IPS-18a (cell line): ENCODE measurements at regions not wholly inside any gene's neighbourhood (a gene's known extent, or its start where the extent isn't known, plus 50 kb on each side); places are given as distances from the start of the nearest gene placed in this dataset.

Source experiments
- H3K27ac ChIP-seq: one replicate; pipeline ENCODE4 v1.5.1; 2013; ENCODE audit warnings: low read length
- H3K27me3 ChIP-seq: one replicate; pipeline ENCODE4 v1.6.1; 2013; ENCODE audit warnings: mild to moderate bottlenecking, low read length; ENCODE audit not compliant: control insufficient read depth, insufficient read depth
- H3K36me3 ChIP-seq: one replicate; pipeline ENCODE4 v1.6.1; 2013; ENCODE audit warnings: low read depth, low read length; ENCODE audit not compliant: control insufficient read depth
- H3K4me1 ChIP-seq: one replicate; pipeline ENCODE4 v1.6.1; 2013; ENCODE audit warnings: low read depth, low read length; ENCODE audit not compliant: control insufficient read depth
- H3K4me3 ChIP-seq: one replicate; pipeline ENCODE4 v1.5.1; 2013; ENCODE audit warnings: low read length
- H3K9ac ChIP-seq: one replicate; pipeline ENCODE4 v1.6.1; 2013; ENCODE audit warnings: mild to moderate bottlenecking, low read length, moderate library complexity
- H3K9me3 ChIP-seq: one replicate; pipeline ENCODE4 v1.6.1; 2013; ENCODE audit warnings: low read depth, low read length; ENCODE audit not compliant: control insufficient read depth

- Histone ChIP-seq H3K4me3 (no peak overlapping the region), H3K27me3 (no peaks in the 10 kb centered on the region), H3K27ac (no peak overlapping the region), H3K4me1 (no peaks in the 10 kb centered on the region), H3K9ac (no peak overlapping the region), H3K36me3 (no peaks in the 10 kb centered on the region), H3K9me3 (peaks cover under 1% of the 10 kb centered on the region)
These were observed 216.2 kb upstream of the PLEKHG7 start for GRCh38 chr12:92486443-92487137.

GRCh38 chr12:92485351-92486348, 217.1 kb upstream of the PLEKHG7 start:
- H3K9me3 ChIP-seq: no peaks in the 10 kb centered on the region
- no peak overlapping the region for H3K27ac ChIP-seq
- H3K4me3 ChIP-seq: no peak overlapping the region
- no peaks in the 10 kb centered on the region for H3K4me1 ChIP-seq
- H3K9ac ChIP-seq: no peak overlapping the region
- H3K27me3 ChIP-seq: no peaks in the 10 kb centered on the region
- no peaks in the 10 kb centered on the region for H3K36me3 ChIP-seq

GRCh38 chr12:92482599-92482998, 220.2 kb upstream of the PLEKHG7 start:
- no peak overlapping the region for H3K27ac ChIP-seq
- no peaks in the 10 kb centered on the region for H3K4me1 ChIP-seq

GRCh38 chr12:92481066-92481465, 221.7 kb upstream of the PLEKHG7 start:
- no peak overlapping the region for H3K4me3 ChIP-seq
- no peaks in the 10 kb centered on the region for H3K27me3 ChIP-seq
- no peaks in the 10 kb centered on the region for H3K36me3 ChIP-seq
- no peak overlapping the region for H3K27ac ChIP-seq
- H3K9ac ChIP-seq: no peak overlapping the region
- no peaks in the 10 kb centered on the region for H3K9me3 ChIP-seq
- no peaks in the 10 kb centered on the region for H3K4me1 ChIP-seq

More at GRCh38 chr12:92482599-92482998, 220.2 kb upstream of the PLEKHG7 start:
- Histone ChIP-seq H3K27me3 (no peaks in the 10 kb centered on the region), H3K4me3 (no peak overlapping the region), H3K36me3 (no peaks in the 10 kb centered on the region), H3K9ac (no peak overlapping the region), H3K9me3 (no peaks in the 10 kb centered on the region)

- Histone ChIP-seq H3K4me3 (no peak overlapping the region), H3K4me1 (no peaks in the 10 kb centered on the region), H3K9me3 (no peaks in the 10 kb centered on the region), H3K27ac (no peak overlapping the region), H3K36me3 (no peaks in the 10 kb centered on the region), H3K9ac (no peak overlapping the region), H3K27me3 (no peaks in the 10 kb centered on the region)
These were observed 224.1 kb upstream of the PLEKHG7 start for GRCh38 chr12:92478692-92479091.

GRCh38 chr12:92476844-92477243, 225.9 kb upstream of the PLEKHG7 start:
- Histone ChIP-seq H3K27me3 (no peaks in the 10 kb centered on the region), H3K4me3 (no peak overlapping the region), H3K27ac (no peak overlapping the region), H3K9ac (no peak overlapping the region), H3K9me3 (no peaks in the 10 kb centered on the region), H3K36me3 (no peaks in the 10 kb centered on the region), H3K4me1 (no peaks in the 10 kb centered on the region)

- Histone ChIP-seq H3K9ac (no peak overlapping the region), H3K4me3 (no peak overlapping the region), H3K9me3 (no peaks in the 10 kb centered on the region), H3K4me1 (peaks cover 1% of the 10 kb centered on the region), H3K36me3 (no peaks in the 10 kb centered on the region), H3K27me3 (no peaks in the 10 kb centered on the region), H3K27ac (no peak overlapping the region)
These were observed 229.2 kb upstream of the PLEKHG7 start for GRCh38 chr12:92473564-92473963.

GRCh38 chr12:92472201-92472600, 230.6 kb upstream of the PLEKHG7 start:
- Histone ChIP-seq H3K27ac (no peak overlapping the region), H3K4me1 (peaks cover 14% of the 10 kb centered on the region), H3K4me3 (no peak overlapping the region), H3K36me3 (no peaks in the 10 kb centered on the region), H3K27me3 (no peaks in the 10 kb centered on the region), H3K9me3 (no peaks in the 10 kb centered on the region), H3K9ac (no peak overlapping the region)

- Histone ChIP-seq H3K9me3 (no peaks in the 10 kb centered on the region), H3K36me3 (no peaks in the 10 kb centered on the region), H3K27me3 (no peaks in the 10 kb centered on the region), H3K4me3 (no peak overlapping the region), H3K9ac (no peak overlapping the region), H3K4me1 (peaks cover 21% of the 10 kb centered on the region), H3K27ac (no peak overlapping the region)
These were observed 231.2 kb upstream of the PLEKHG7 start for GRCh38 chr12:92471551-92471950.

- Histone ChIP-seq H3K27me3 (no peaks in the 10 kb centered on the region), H3K4me3 (no peak overlapping the region), H3K9ac (no peak overlapping the region), H3K27ac (no peak overlapping the region), H3K9me3 (no peaks in the 10 kb centered on the region), H3K4me1 (peaks cover 30% of the 10 kb centered on the region), H3K36me3 (no peaks in the 10 kb centered on the region)
These were observed 232.2 kb upstream of the PLEKHG7 start for GRCh38 chr12:92470608-92471021.

- Histone ChIP-seq H3K27ac (no peak overlapping the region), H3K4me3 (no peak overlapping the region), H3K27me3 (no peaks in the 10 kb centered on the region), H3K9me3 (no peaks in the 10 kb centered on the region), H3K4me1 (peaks cover 38% of the 10 kb centered on the region), H3K9ac (no peak overlapping the region), H3K36me3 (no peaks in the 10 kb centered on the region)
These were observed 233.0 kb upstream of the PLEKHG7 start for GRCh38 chr12:92469837-92470236.
